ENCODE measurements at regions not wholly inside any gene's neighbourhood (a gene's known extent, or its start where the extent isn't known, plus 50 kb on each side); places are given as distances from the start of the nearest gene placed in this dataset.

GRCh38 chr6:23179994-23180393, 610.6 kb downstream of the HDGFL1 start:
- no peaks in the 10 kb centered on the region for H3K9me3 ChIP-seq (ENCODE audit: control insufficient read depth in 4 of 4, insufficient read depth in 3 of 4, low read length in 3 of 4)
- no peaks in the 10 kb centered on the region for H3K36me3 ChIP-seq (ENCODE audit: control insufficient read depth in 4 of 4, insufficient read depth in 4 of 4, low read length in 4 of 4)
- H3K4me3 ChIP-seq, result no peak overlapping the region
- no peak for TF ChIP-seq CTCF (IDR thresholded peaks at IDR 0.05; ENCODE audit: control extremely low read depth, extremely low read depth)
- peaks cover 0 to 30% (median 5%) of the 10 kb centered on the region in 5 donors for H3K4me1 ChIP-seq (ENCODE audit: control insufficient read depth in 5 of 5, insufficient read depth in 5 of 5, low read length in 5 of 5)
- no peak for ATAC-seq (ENCODE audit: insufficient read depth, low FRiP score)
- no peak for DNase-seq
- no peak overlapping the region for H3K27ac ChIP-seq (ENCODE audit: low read depth in 1 of 2, low read length in 1 of 2)
- no peaks in the 10 kb centered on the region for H3K27me3 ChIP-seq (ENCODE audit: control insufficient read depth in 3 of 3, insufficient read depth in 3 of 3, low read length in 2 of 3)
- no peak overlapping the region for H3K9ac ChIP-seq (ENCODE audit: insufficient read depth in 1 of 2, low read length in 2 of 2)
- WGBS, 2 donors, result 74 to 83% methylated on average over 4 of the region's 4 CpGs

GRCh38 chr6:23180504-23181293, 611.3 kb downstream of the HDGFL1 start:
- no peak for TF ChIP-seq CTCF (IDR thresholded peaks at IDR 0.05; ENCODE audit: control extremely low read depth, extremely low read depth)
- Histone ChIP-seq H3K4me3 (no peak overlapping the region), H3K9me3 (ENCODE audit: control insufficient read depth in 4 of 4, insufficient read depth in 3 of 4, low read length in 3 of 4) (no peaks in the 10 kb centered on the region)

DNA sequence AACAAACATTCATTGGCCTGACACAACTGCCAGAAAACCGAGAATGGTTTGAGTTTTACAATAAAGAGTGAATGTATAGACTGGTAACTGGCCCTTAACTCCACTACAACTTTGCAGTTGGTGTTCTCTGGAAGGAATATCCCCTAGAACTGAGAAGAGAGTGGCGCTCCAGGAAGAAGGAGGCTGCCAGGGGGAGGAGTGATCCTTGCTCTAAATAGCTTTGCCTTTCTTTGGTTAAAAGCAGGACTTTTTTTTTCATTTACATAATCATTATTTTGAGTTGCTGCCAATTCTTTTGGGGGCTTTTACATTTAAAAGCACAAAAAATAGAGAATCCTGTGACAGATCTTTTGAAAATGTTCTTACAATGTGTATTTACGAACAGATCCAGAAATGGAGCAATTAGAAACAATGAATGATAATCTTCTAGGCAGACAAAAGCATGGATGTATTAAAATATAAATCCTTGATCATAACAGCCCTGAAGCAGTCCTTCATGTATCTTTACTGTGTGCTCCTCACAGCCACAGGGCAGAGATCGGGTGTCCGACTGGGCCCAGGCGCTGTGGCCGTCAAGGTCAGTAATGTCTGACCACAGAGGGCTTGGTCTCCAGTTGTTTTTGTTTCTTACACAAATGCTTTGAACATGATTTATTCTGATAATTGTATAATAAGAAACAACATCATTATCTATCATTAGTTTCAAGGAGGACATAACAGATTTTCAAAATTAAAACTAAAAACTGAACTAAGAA, 612.2 kb downstream of the HDGFL1 start:
- ATAC-seq (ENCODE audit: insufficient read depth, low FRiP score) (no peak), DNase-seq (peak in 1 of 3 donors; percentile 19)

More at GRCh38 chr6:23180504-23181293, 611.3 kb downstream of the HDGFL1 start:
- peak; percentile 74 to 93 (median 90) for DNase-seq
- Histone ChIP-seq H3K4me1 (ENCODE audit: control insufficient read depth in 5 of 5, insufficient read depth in 5 of 5, low read length in 5 of 5) (peaks cover 0 to 32% (median 5%) of the 10 kb centered on the region in 5 donors), H3K9ac (ENCODE audit: insufficient read depth in 1 of 2, low read length in 2 of 2) (no peak overlapping the region), H3K36me3 (ENCODE audit: control insufficient read depth in 4 of 4, insufficient read depth in 4 of 4, low read length in 4 of 4) (no peaks in the 10 kb centered on the region), H3K27me3 (ENCODE audit: control insufficient read depth in 3 of 3, insufficient read depth in 3 of 3, low read length in 2 of 3) (no peaks in the 10 kb centered on the region), H3K27ac (ENCODE audit: low read depth in 1 of 2, low read length in 1 of 2) (peak overlapping the region in 1 of 2 donors; percentile 15)
- peak; percentile 27 for ATAC-seq (ENCODE audit: insufficient read depth, low FRiP score)
- 33 to 46% methylated on average over 12 of the region's 12 CpGs for WGBS, 2 donors

More for the DNA sequence above, 612.2 kb downstream of the HDGFL1 start:
- no peaks in the 10 kb centered on the region for H3K9me3 ChIP-seq (ENCODE audit: control insufficient read depth in 4 of 4, insufficient read depth in 3 of 4, low read length in 3 of 4)
- H3K4me1 ChIP-seq (ENCODE audit: control insufficient read depth in 5 of 5, insufficient read depth in 5 of 5, low read length in 5 of 5), result peaks cover 0 to 32% (median 5%) of the 10 kb centered on the region in 5 donors
- 81 to 84% methylated on average over 7 of the region's 7 CpGs for WGBS, 2 donors
- H3K9ac ChIP-seq (ENCODE audit: insufficient read depth in 1 of 2, low read length in 2 of 2), result no peak overlapping the region
- no peak overlapping the region for H3K27ac ChIP-seq (ENCODE audit: low read depth in 1 of 2, low read length in 1 of 2)
- no peaks in the 10 kb centered on the region for H3K36me3 ChIP-seq (ENCODE audit: control insufficient read depth in 4 of 4, insufficient read depth in 4 of 4, low read length in 4 of 4)
- H3K27me3 ChIP-seq (ENCODE audit: control insufficient read depth in 3 of 3, insufficient read depth in 3 of 3, low read length in 2 of 3), result no peaks in the 10 kb centered on the region
- no peak overlapping the region for H3K4me3 ChIP-seq
- TF ChIP-seq CTCF (IDR thresholded peaks at IDR 0.05; ENCODE audit: control extremely low read depth, extremely low read depth), result no peak

All from lung (tissue), 11 donors.